Glutamatergic neuron (in vitro differentiated cells): ENCODE measurements at regions not wholly inside any gene's neighbourhood (a gene's known extent, or its start where the extent isn't known, plus 50 kb on each side); places are given as distances from the start of the nearest gene placed in this dataset.

Source experiments
- DNase-seq: peaks from one replicate; pipeline ENCODE4 v3.0.0; 2022
- H3K27ac Mint-ChIP-seq: one replicate; pipeline ENCODE4 v1.8.0; 2020; ENCODE audit warnings: mild to moderate bottlenecking, mixed read lengths, inconsistent platforms; ENCODE audit not compliant: unreplicated experiment
- H3K27me3 Mint-ChIP-seq: one replicate; pipeline ENCODE4 v1.8.0; 2020; ENCODE audit warnings: mild to moderate bottlenecking, moderate library complexity, mixed read lengths, inconsistent platforms; ENCODE audit not compliant: unreplicated experiment
- H3K36me3 Mint-ChIP-seq: one replicate; pipeline ENCODE4 v1.8.0; 2020; ENCODE audit warnings: mild to moderate bottlenecking, mixed read lengths, inconsistent platforms; ENCODE audit not compliant: unreplicated experiment
- H3K4me1 Mint-ChIP-seq: one replicate; pipeline ENCODE4 v1.8.0; 2020; ENCODE audit warnings: mild to moderate bottlenecking, low read depth, mixed read lengths, inconsistent platforms; ENCODE audit not compliant: unreplicated experiment
- H3K4me3 Mint-ChIP-seq: one replicate; pipeline ENCODE4 v1.8.0; 2020; ENCODE audit warnings: mild to moderate bottlenecking, mixed read lengths, inconsistent platforms; ENCODE audit not compliant: unreplicated experiment
- H3K9me3 Mint-ChIP-seq: one replicate; pipeline ENCODE4 v1.8.0; 2020; ENCODE audit warnings: mild to moderate bottlenecking, moderate library complexity, mixed read lengths, inconsistent platforms; ENCODE audit not compliant: unreplicated experiment
- TF ChIP-seq, protein P1 (sequence below): fragments of 200-600 bp; sonication (generic); IDR thresholded peaks from one replicate; pipeline ENCODE4 v1.5.0; 2021; ENCODE audit not compliant: partially characterized antibody, unreplicated experiment

DNA sequence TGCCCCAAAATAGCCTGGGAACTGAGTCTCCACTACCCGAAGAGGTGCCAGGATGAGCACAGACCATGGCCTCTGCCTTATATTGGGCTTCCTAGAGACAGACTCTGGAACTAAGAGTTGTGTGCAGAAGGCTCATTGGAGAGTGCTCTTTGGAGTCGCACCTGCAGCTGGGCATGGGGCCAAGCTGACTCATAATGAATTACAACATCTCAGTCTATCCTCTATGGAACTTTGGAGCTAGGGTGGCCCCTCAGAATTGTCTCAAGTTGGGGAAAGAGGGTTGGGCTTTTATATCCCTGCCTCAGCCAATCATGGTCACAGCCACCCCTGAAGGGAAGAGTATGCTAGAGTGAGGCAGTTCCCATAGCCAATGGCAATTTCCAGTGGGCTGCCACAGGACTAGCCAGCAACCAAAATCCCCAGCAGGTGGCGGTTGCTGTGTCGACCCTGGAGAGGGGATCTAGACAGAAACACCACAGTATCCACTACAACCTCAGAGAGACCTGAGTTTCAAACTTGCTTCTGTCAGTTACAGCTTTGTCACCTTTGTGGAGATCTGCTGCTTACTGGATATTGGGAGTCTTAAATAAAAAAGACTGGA is 93.8 kb downstream of the DMRTA2 start:
- Mint-ChIP-seq H3K36me3 (no peaks in the 10 kb centered on the region), H3K27me3 (peaks cover 6% of the 10 kb centered on the region), H3K9me3 (peaks cover 6% of the 10 kb centered on the region), H3K4me1 (peaks cover 6% of the 10 kb centered on the region), H3K4me3 (no peak overlapping the region), H3K27ac (no peak overlapping the region)
- no peak for DNase-seq
- TF ChIP-seq, protein P1, sequence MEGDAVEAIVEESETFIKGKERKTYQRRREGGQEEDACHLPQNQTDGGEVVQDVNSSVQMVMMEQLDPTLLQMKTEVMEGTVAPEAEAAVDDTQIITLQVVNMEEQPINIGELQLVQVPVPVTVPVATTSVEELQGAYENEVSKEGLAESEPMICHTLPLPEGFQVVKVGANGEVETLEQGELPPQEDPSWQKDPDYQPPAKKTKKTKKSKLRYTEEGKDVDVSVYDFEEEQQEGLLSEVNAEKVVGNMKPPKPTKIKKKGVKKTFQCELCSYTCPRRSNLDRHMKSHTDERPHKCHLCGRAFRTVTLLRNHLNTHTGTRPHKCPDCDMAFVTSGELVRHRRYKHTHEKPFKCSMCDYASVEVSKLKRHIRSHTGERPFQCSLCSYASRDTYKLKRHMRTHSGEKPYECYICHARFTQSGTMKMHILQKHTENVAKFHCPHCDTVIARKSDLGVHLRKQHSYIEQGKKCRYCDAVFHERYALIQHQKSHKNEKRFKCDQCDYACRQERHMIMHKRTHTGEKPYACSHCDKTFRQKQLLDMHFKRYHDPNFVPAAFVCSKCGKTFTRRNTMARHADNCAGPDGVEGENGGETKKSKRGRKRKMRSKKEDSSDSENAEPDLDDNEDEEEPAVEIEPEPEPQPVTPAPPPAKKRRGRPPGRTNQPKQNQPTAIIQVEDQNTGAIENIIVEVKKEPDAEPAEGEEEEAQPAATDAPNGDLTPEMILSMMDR, result no peak

DNA sequence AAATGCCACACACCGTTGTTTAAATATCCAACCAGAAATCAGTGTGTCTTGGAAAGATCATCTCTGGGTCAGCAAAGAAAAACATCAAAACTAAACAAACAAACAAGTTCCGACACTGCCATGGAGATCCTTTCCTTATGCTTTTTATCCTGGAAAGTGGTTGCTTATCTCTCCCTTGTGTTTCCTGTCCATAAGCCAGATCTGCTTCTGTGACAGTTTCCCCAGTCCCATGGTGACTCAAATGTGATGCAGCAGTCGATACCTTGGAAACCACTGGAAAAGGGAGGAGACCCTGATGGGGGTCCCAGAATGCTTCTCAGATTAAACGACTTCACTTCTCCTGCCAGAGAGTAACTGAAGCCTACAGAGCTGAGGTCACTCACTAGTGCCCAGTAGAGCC is 94.7 kb downstream of the DMRTA2 start:
- Mint-ChIP-seq H3K36me3 (no peaks in the 10 kb centered on the region), H3K9me3 (peaks cover 6% of the 10 kb centered on the region), H3K4me3 (no peak overlapping the region), H3K4me1 (peaks cover 6% of the 10 kb centered on the region), H3K27me3 (peaks cover 3% of the 10 kb centered on the region), H3K27ac (no peak overlapping the region)
- TF ChIP-seq, protein P1, result no peak
- DNase-seq, result no peak

DNA sequence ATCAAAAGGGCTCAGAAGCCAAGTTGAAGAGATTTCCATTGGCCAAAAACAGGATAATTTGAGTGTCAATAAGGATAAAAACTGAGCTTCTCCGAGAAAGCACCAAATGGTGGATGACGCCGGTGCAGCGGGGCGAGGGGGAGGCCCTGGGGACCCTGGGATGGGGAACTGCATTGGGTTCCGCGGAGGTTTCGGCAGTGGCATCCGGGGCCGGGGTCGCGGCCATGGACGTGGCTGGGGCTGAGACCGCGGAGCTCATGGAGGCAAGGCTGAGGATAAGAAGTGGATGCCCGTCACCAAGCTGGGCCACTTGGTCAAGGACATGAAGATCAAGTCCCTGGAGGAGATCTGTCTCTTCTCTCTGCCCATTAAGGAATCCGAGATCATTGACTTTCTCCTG is 97.2 kb downstream of the DMRTA2 start:
- no peak overlapping the region for H3K27ac Mint-ChIP-seq
- no peaks in the 10 kb centered on the region for H3K27me3 Mint-ChIP-seq
- no peak for DNase-seq
- TF ChIP-seq, protein P1, result no peak
- no peaks in the 10 kb centered on the region for H3K4me1 Mint-ChIP-seq
- no peak overlapping the region for H3K4me3 Mint-ChIP-seq
- peaks cover 2% of the 10 kb centered on the region for H3K9me3 Mint-ChIP-seq
- no peaks in the 10 kb centered on the region for H3K36me3 Mint-ChIP-seq

DNA sequence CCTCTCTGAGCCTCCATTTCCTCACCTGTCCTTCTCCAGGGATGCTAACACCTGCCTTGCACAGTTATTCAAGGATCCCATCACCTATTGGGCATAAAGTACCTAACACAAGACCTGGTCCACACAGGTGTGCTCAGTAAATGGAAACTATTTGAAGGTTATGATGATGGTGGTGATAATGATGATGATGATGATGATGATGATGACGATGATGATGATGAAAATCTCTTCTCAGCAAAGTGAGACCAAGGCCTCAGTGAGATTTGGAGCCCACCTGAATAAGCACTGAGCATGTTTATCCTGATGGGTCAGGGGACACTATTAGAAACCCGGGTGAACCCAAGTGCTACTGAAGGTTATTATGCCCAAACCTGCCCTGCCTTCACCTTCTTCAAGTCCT is 100.7 kb downstream of the DMRTA2 start:
- no peak for DNase-seq
- Mint-ChIP-seq H3K27ac (no peak overlapping the region), H3K27me3 (peaks cover 2% of the 10 kb centered on the region), H3K36me3 (no peaks in the 10 kb centered on the region), H3K4me3 (no peak overlapping the region), H3K4me1 (no peaks in the 10 kb centered on the region), H3K9me3 (peaks cover 3% of the 10 kb centered on the region)
- TF ChIP-seq, protein P1, result no peak

DNA sequence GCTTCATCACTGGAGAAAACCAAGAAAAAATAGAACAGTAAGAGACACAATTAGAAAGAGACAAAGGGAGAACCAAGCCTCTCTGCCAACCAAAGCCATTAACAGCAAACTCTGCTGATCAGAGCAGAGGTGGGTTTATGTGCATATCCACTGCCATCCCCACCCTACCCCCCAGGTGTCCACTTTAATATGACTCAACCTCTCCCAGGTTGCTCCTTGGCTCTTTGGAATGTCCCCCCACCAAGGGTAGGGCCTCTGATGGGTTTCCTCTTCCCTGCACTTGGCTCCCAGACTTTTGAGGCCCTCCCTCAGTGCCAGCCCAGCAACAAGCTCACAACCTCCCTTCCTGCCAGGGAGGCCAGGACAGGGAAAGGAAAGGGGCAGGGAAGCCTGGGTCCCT is 104.8 kb downstream of the DMRTA2 start:
- H3K4me1 Mint-ChIP-seq, result no peaks in the 10 kb centered on the region
- H3K27ac Mint-ChIP-seq, result no peak overlapping the region

More for the DNA sequence above, 104.8 kb downstream of the DMRTA2 start:
- Mint-ChIP-seq H3K4me3 (no peak overlapping the region), H3K9me3 (peaks cover 3% of the 10 kb centered on the region), H3K36me3 (no peaks in the 10 kb centered on the region), H3K27me3 (peaks cover 2% of the 10 kb centered on the region)
- TF ChIP-seq, protein P1, result no peak
- no peak for DNase-seq
